ENCODE measurements at regions not wholly inside any gene's neighbourhood (a gene's known extent, or its start where the extent isn't known, plus 50 kb on each side); places are given as distances from the start of the nearest gene placed in this dataset.

- no peak for TF ChIP-seq CTCF (IDR thresholded peaks at IDR 0.05; ENCODE audit: low read depth, low read length)
- DNase-seq (ENCODE audit: low read depth, low spot score), result no peak
- no peak overlapping the region for H3K4me3 ChIP-seq (ENCODE audit: low read depth, low read length)
- in situ Hi-C loops (cut with HindIII; ENCODE audit: low sequenced_read_pairs), result no loop called here
Observed at GRCh38 chr15:26214290-26214689, 351.2 kb upstream of the ATP10A start.

GRCh38 chr15:26213427-26213826 lies 350.3 kb upstream of the ATP10A start:
- no peak for TF ChIP-seq CTCF (IDR thresholded peaks at IDR 0.05; ENCODE audit: low read depth, low read length)
- no peak for DNase-seq (ENCODE audit: low read depth, low spot score)
- H3K4me3 ChIP-seq (ENCODE audit: low read depth, low read length), result no peak overlapping the region
- in situ Hi-C loops (cut with HindIII; ENCODE audit: low sequenced_read_pairs), result no loop called here

- H3K4me3 ChIP-seq (ENCODE audit: low read depth, low read length), result no peak overlapping the region
- DNase-seq (ENCODE audit: low read depth, low spot score), result no peak
- no peak for TF ChIP-seq CTCF (IDR thresholded peaks at IDR 0.05; ENCODE audit: low read depth, low read length)
- in situ Hi-C loops (cut with HindIII; ENCODE audit: low sequenced_read_pairs), result no loop called here
Observed at GRCh38 chr15:26212109-26212508, 349.0 kb upstream of the ATP10A start.

- no peak for DNase-seq (ENCODE audit: low read depth, low spot score)
- H3K4me3 ChIP-seq (ENCODE audit: low read depth, low read length), result no peak overlapping the region
- in situ Hi-C loops (cut with HindIII; ENCODE audit: low sequenced_read_pairs), result no loop called here
- no peak for TF ChIP-seq CTCF (IDR thresholded peaks at IDR 0.05; ENCODE audit: low read depth, low read length)
Observed at GRCh38 chr15:26210980-26211379, 347.9 kb upstream of the ATP10A start.

GRCh38 chr15:26201177-26201858 lies 338.2 kb upstream of the ATP10A start:
- in situ Hi-C loops (cut with HindIII; ENCODE audit: low sequenced_read_pairs), result no loop called here
- DNase-seq (ENCODE audit: low read depth, low spot score), result no peak
- no peak overlapping the region for H3K4me3 ChIP-seq (ENCODE audit: low read depth, low read length)
- TF ChIP-seq CTCF (IDR thresholded peaks at IDR 0.05; ENCODE audit: low read depth, low read length), result no peak

- no peak for TF ChIP-seq CTCF (IDR thresholded peaks at IDR 0.05; ENCODE audit: low read depth, low read length)
- in situ Hi-C loops (cut with HindIII; ENCODE audit: low sequenced_read_pairs), result no loop called here
- no peak overlapping the region for H3K4me3 ChIP-seq (ENCODE audit: low read depth, low read length)
- DNase-seq (ENCODE audit: low read depth, low spot score), result no peak
Observed at GRCh38 chr15:26200427-26200826, 337.3 kb upstream of the ATP10A start.
